ENCODE measurements at regions not wholly inside any gene's neighbourhood (a gene's known extent, or its start where the extent isn't known, plus 50 kb on each side); places are given as distances from the start of the nearest gene placed in this dataset.

- TF ChIP-seq POLR2A (IDR thresholded peaks at IDR 0.05) (no peak), CTCF (IDR thresholded peaks at IDR 0.05) (no peak), EP300 (IDR thresholded peaks at IDR 0.05) (no peak)
Measured at GRCh38 chr10:28217848-28218247, 85.0 kb downstream of the MPP7 start.
